ENCODE measurements at regions not wholly inside any gene's neighbourhood (a gene's known extent, or its start where the extent isn't known, plus 50 kb on each side); places are given as distances from the start of the nearest gene placed in this dataset.
A peak's percentile ranks its signal among the peaks of the same experiment; 100 is the strongest.

DNA sequence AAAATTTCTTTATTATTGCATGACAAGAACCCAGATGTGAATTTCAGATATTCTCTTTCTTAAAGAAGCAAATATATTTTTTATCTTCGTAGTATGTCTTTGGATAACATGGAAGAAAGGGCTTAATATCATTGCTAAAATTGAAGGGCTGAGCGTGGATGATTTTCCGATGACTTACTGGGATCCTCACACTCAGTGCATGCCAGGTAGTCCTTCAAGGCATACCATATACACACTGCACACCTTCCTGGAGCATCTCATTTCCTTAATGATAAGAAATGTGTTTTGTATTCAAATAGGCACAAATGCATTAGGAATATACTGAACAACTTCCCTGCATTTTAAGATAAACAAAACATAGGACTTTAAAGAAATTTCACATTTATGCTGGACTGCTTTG, 193.9 kb upstream of the MAP3K7 start:
- DNase-seq (ENCODE audit: low read depth) = no peak

DNA sequence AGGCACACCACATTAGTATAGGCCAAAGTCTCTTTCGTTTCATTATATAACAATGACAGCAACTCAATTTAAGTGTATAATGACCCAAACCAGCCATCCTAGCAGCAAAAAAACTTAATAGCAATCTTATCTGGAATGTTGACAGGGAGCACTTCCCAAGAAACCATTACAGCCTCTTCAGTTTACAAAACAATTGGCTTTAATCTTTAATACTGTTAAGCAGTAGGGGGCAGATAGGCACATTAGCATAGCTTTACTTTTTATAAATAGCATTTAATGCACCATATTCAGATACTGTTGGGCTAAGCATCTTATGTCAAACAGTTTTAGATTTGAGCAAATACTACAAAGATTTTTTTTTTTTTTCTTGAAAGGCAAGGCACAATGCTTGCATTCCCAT, 193.3 kb upstream of the MAP3K7 start:
- DNase-seq (ENCODE audit: low read depth) = no peak

DNA sequence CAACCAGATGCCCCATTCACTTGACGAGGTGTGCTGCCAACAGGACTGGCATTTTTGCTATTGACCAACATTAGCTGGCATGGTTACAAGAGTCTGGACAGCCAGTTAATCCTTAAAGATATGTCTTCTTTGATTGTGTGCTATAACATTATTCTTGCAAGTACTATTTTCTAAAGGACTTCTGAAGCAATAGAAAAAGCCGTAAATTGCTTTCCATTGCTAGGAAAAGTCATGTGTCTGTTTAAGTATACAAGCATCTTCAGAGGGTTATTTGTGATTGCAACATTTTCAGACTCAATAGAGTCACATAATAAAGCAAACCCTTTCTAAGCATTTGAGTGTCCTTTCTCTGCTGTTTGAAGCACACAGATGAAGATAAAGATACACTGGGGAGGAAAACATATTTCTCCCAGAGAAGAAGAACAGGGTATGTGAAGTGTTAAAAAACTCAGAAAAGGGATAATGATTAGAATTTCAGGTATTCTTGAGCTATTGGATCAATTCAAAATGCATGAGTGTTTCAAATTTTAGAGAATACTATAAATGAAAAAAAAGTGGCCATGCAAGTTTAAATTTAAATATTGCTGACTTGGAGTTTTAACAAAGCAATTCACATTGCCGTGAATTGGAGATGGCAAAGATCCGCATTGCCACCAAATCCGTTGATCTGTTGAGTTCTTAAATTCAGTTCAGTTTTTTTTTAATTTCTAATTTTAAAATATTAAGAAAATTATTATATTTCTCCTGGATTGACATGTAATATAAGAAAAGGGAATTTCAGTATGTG, 191.7 kb upstream of the MAP3K7 start:
- no peak for DNase-seq (ENCODE audit: low read depth)

DNA sequence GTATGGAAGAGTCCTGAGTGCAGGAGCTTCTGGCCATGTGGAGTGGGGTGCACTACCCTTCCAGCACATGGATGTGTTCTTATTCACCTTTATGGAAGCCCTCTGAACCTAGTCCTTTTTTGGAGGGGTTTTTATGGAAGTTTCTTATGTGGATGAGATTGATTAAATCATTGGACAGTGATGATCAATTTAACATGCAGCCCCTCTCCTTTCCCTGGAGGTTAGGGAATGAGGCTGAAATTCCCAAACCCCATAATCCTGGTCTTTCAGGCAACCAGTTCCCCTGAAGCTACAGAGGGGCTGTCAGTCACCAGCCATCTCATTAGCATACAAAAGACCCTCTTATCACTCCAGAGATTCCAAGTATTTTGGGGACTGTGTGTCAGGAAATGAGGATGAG, 183.9 kb upstream of the MAP3K7 start:
- DNase-seq (ENCODE audit: low read depth) = no peak

DNA sequence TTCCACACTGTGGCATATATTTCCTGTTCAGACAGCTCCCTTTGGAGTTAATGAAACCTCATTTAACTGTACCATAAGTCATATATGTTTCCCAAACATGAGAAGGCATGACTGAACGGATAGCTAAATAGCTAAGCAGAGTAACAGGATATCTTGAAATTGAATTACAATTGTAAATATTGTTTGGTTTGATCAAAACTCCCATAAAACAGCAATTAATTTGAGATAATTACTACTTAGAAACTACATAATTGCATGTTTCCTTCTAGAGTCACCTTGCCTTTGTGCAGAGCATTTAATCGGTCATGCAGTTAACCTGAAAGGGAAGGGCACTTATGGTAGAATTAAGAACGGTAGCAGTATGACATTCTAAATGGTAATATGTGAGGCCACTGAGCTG, 179.0 kb upstream of the MAP3K7 start:
- DNase-seq (ENCODE audit: low read depth) = no peak

DNA sequence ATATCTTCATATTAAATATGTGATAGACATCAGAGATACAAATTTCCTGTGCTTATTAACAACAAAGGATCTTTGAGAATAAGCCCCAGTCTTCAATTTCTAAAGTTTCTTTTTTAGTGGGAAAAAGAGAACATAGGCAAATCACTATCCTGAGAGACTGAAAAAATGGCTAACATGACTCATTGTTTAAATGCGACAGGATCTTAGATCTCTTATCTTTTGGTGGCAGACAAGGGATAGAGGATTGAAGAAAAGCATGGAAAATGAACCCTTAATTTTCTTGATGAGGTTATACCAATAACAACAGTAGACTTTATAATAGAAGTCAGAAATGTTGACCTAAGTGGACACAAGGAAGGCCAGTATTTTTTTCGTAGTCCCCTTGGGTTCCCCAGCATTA, 178.6 kb upstream of the MAP3K7 start:
- DNase-seq (ENCODE audit: low read depth) = no peak

DNA sequence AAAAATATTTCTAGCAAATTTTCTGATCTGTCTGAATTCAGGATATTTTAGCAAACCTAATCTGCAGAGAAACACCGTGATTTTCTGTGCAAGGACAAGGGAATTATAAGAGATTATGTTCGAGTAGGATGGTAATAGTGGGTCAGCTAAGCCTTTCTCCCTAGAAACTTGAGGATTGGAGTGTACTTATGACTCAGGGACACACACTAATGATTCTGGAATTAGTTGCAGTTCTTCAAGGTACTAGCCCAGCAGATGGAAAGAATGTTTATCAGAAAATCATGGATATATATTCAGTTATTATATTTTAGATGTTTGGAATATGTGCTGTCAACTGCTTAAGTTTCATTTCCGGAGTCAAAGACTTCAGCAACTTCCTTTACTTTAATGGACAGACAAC, 177.1 kb upstream of the MAP3K7 start:
- DNase-seq (ENCODE audit: low read depth) = peak; percentile 23

DNA sequence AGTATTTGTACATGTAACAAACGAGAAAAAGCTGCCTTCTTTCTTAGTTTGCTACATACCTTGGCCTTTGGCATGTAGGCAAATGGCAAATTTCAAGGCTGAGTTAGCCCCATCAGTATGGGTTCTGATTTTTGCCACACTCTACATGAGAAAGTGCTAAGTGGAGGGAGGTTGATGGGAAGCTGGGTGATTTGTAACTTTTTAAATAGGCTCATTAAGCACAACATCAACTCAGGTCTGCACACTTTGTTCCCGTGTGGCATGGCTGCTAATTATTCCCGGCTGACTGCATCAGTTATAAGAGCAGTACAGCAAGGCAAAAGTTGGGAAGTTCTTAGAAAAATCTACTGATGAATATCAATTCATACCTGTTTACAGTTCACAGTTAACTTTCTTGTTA, 172.8 kb upstream of the MAP3K7 start:
- DNase-seq (ENCODE audit: low read depth) = no peak

DNA sequence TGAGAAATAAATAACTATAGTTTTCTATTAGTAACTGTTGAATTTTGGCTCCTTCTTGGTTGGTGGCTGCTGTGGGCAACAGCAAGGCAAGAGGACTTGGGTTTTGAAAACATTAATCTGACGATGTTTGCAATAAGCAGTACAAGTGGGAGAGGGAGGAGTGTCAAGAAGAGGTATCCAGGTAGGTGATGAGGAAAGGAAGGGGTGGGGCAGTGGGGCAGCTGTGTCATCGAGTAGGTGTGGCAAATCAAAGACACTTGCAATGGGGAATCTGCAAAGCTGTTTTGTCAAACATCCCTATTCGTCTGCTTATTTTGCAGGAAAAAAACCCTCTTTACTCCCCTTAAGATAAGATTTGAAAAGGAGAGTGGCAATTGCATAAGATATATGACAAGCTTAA, 171.9 kb upstream of the MAP3K7 start:
- DNase-seq (ENCODE audit: low read depth) = no peak

DNA sequence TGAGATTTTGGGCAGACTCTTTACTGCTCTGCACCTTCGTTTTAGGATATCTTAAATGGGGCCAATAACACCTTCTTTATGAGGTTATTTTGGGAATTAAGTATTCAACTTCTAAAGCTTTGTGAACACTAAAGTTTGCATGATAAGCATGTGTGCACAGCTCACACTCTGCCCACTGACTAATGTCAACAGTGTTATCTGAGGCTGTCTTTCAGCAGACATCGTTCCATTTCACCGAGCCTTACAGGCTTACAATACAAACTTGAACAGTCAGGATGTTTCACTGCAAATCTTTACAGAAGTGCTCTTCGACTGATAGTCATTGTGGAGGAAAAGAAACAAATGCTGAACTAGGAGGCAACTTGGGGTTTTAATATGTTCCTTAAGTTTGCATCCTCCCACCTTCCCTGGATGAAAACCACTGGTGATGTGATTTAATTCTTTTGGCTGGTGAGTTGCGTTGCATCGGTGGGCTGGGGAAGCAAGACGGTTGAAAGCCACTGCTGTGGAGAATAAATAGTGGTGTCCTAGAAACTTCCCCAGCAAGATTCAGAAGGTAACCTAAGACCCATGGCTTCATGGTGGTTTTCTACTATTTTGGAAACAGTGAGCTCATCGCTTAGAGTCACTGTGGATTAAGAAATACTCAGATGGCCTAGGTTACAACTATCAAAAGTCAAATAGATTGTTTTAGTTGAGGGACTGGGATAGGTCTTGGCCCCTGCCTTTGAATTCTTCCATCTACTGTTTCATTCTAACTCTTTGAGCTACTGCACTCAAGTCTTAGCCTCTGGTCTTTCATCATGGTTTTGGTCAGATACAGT, 167.2 kb upstream of the MAP3K7 start:
- DNase-seq (ENCODE audit: low read depth) = no peak

DNA sequence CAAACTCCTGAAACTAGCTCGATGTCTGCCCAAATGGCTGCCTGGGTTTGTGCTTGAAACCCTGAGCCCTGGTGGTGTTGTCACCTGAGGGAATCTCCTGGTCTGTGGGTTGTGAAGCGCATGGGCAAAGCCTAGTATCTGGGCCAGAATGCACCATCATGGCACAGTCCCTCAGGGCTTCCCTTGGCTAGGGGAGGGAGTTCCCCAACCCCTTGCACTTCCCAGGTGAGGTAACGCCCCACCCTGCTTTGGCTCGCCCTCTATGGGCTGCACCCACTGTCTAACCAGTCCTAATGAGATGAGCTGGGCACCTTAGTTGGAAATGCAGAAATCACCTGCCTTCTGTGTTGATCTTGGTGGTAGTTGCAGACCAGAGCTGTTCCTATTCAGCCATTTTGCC, 152.9 kb upstream of the MAP3K7 start:
- no peak for DNase-seq (ENCODE audit: low read depth)

DNA sequence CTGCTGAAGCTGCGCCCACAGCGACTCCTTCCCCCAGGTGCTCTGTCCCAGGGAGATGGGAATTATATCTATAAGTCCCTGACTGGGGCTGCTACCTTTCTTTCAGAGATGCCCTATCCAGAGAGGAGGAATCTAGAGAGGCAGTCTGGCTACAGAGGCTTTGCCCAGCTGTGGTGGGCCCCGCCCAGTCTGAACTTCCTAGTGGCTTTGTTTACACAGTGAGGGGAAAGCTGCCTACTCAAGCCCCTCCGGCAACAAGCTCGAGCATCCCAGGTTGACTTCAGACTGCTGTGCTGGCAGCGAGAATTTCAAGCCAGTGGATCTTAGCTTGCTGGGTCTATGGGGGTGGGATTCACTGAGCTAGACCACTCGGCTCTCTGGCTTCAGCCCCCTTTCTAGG, 152.5 kb upstream of the MAP3K7 start:
- DNase-seq (ENCODE audit: low read depth) = no peak

DNA sequence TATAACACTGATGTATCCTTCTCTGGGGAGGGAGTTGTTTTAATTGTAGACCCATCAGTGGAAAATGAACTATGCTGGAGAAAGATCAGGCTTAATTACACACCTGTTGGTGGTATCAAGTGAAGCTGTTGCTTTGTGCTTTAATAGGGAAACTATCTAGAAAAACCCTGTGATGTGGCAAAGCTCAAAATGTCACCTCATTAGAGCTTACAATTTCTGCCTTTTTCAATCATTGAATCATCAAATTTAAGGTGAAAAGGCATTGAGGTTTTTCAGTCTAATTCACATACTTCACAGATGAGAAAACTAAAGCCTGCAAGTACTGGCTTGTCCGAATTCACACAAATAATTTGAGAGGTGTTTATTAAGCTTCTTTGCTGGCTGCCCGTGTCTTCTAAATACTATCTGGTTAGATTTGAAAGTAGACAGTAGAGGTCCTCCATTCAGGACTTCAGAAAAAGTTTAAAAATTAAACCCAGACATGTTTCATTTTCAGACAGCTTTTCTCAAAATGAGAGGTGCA, 143.3 kb upstream of the MAP3K7 start:
- DNase-seq (ENCODE audit: low read depth) = no peak

DNA sequence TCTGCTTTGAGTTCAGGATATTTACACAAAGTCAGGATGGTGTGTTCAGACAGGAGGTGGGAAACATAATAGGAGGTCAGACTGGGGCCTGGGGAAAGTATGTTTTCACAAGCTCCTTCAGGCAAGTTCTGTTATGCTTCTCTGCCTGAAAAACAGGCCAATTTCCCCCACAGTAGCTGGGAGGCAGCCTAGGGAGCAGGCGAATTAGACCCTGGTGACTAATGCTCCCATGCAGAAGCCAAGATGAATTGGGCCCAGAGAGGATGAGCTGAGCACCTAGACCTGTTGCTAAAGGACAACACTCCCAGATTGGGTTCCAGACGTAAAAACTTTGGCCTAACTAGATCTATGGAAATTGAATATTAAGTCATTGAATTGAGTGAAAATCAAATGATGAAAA, 142.2 kb upstream of the MAP3K7 start:
- no peak for DNase-seq (ENCODE audit: low read depth)

DNA sequence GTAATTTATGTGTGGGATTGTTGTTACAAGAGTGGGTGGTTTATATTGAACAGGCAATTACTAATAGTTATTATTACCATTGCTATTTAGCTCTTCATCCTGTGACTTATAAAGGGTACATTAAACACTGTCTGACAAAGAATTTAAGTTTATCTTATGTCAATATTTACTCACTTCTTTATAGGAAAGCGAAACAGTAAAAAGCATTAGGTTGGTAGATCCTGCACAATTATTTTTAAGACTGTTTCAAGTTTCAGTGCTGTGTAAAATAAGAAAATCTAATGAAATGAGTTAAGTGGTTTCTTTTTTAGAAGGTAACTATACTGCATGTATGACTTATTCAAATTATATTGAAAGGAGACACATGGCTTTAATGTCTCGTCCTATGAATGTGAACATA, 135.8 kb upstream of the MAP3K7 start:
- no peak for DNase-seq (ENCODE audit: low read depth)

DNA sequence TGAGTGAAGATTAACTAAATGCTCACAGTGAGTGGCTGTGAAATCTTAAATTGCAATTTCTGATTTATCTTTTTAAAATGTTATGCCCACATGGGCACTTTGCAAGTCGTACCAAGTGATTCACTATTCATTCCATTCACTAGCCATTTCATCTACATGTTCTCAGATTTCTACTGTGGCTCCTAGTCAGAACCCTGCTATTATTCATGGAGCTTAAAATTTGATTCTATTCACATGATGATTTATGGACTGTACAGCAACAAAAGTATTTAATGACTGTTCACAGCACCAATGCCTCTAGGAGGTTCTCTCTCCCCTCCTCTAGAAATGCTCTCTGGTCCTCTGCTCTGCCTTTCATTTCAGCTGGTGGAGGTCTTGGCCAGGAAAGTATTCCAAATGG, 133.5 kb upstream of the MAP3K7 start:
- no peak for DNase-seq (ENCODE audit: low read depth)

DNA sequence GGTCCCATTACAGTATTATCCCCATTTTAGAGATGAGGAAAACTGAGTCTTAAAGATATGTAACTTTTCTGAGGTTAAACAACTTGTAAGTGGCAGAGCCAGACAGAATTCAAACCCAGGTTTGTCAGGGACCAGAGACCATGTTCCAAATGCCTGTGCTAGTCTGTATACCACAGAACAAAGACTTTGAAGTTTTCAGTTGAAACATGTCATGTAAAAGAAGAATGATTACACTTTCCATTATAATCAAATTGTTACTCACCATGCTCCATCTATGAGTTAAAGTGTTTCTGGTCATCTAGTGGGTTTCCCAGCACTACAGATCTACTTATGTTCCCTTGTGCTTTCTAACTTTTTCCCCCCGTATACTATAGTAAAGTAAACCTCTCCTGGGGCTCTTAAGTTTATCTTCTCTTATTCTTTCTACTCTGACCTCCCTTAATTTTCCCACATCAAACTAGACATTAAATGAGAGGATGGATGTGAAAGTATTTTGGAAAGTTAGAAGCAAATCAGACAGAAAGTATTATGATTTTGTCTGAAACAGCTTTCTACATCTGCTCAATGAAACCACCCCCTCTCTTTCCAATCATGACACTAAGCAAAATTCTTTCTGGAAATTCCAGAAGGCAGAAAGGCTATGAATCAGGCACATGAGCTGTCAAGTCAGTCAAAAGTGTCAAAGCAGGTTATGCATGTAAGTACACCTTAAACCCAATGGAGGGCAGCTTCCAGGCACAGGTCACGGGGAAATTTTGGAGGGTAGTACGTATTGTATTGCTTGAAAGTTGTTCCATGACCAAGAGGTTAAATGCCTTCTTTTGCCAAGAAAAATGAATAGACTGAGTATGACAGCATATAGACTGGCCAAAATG, 132.7 kb upstream of the MAP3K7 start:
- no peak for DNase-seq (ENCODE audit: low read depth)

DNA sequence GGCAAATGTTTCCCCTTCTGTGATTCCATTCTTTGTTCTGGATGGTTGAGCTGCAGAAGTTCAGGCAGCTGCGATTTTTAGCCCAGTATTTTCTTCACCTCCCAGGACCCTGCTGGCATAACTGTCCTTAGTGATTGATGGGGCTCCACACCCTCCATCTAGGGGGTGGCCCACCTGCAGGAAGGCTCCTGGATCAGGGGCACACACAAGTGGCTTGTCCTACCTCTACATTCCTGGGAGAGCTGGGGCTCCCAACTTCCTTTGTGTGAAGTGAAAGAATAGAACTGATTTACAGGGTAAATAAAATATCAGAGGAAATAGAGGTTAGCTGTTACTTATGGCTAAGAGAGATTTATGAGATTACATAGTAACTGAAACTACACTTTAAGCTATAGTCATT, 129.5 kb upstream of the MAP3K7 start:
- DNase-seq (ENCODE audit: low read depth) = no peak

DNA sequence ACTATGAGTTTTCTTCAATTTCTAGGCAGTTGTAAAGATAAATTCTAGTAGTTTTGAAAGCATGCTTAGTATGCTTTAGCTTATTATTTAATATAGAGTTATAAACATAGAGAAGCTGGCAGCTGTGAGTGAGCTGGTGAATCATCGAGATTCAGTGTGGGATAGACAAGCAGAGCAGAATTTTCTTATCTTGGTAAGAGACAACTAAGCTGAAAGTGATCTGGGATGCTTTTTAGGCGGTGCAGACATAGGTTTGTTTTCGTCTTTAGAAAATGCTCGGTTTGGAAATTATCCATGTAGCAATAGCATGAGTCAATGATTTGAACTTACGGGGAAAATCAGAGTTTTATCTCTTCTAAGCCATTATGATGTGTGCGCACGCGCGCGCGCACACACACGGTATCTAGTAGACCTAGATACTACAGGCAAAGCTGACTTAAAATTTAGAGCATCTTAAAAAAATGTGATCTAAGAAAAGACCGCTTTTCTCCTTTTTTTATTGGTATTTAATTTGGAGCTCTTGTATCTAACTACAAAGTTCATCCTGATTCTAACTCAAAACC, 128.3 kb upstream of the MAP3K7 start:
- DNase-seq (ENCODE audit: low read depth) = peak; percentile 6

DNA sequence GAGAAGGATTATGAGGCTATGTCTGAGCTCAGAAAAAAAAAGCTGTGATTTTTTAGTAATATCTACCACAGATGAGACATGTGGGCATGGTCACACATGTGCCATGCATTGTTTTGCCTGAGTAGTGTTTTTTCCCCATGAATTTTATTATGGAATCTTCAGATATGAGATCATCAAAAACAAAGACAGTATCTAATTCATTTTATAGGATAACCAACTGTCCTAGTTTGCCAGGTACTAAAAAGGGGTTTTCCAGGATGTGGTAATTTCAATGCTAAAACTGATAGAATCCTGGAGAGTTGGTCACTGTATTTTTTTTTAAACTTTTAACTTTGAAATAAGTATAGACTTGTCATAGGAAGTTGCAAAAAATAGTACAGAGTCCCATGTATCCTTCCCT, 127.4 kb upstream of the MAP3K7 start:
- DNase-seq (ENCODE audit: low read depth) = peak; percentile 3

DNA sequence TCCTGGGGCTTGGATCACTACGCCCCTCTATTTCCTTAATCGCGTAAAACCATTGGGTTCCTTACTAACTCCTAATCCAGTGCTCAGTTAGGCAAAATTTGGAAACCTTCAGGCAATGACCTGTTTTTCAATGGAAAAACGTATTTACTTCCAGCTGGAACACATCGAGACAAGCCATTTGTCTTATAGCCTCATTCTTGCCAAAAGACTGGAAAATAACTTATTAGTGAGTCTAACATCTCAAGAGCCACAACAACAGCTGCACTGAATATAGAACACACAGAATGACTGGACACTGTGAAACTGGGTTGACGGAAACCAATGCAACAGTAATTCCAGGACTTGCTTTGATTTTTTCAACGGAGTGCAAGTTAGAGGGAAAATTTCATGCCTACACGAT, 125.2 kb upstream of the MAP3K7 start:
- DNase-seq (ENCODE audit: low read depth) = no peak

Measured in HT1080 (cell line).